ENCODE measurements at regions not wholly inside any gene's neighbourhood (a gene's known extent, or its start where the extent isn't known, plus 50 kb on each side); places are given as distances from the start of the nearest gene placed in this dataset.

DNA sequence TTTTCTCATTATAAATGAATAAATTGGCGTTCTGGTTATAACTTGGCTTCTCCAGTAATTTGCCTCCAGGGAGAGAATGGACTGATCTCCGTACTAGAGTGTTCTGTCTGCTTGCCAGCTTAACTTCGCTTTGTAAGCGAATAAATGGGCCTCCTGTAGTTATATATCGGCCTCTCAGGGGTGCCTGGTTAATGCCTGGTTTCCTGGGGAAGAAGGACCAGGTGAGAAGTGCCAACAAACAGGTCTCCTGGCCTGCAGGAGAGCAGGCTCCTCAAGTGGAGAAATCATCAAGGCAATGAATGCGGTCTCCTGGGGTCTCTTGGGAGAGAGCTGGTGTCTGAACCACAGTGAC lies 107.4 kb upstream of the SERBP1 start:
- H3K27me3 ChIP-seq, result no peaks in the 10 kb centered on the region
- H3K4me3 ChIP-seq, result no peak overlapping the region
- H3K9me3 ChIP-seq, result no peaks in the 10 kb centered on the region
- intact Hi-C loops (cut with DNase I), result loop anchor here (2.0 to 10.0 kb wide), 2 partner anchors 219 to 567 kb away; no protein-coding TSS in a partner anchor
- TF ChIP-seq, protein P1, sequence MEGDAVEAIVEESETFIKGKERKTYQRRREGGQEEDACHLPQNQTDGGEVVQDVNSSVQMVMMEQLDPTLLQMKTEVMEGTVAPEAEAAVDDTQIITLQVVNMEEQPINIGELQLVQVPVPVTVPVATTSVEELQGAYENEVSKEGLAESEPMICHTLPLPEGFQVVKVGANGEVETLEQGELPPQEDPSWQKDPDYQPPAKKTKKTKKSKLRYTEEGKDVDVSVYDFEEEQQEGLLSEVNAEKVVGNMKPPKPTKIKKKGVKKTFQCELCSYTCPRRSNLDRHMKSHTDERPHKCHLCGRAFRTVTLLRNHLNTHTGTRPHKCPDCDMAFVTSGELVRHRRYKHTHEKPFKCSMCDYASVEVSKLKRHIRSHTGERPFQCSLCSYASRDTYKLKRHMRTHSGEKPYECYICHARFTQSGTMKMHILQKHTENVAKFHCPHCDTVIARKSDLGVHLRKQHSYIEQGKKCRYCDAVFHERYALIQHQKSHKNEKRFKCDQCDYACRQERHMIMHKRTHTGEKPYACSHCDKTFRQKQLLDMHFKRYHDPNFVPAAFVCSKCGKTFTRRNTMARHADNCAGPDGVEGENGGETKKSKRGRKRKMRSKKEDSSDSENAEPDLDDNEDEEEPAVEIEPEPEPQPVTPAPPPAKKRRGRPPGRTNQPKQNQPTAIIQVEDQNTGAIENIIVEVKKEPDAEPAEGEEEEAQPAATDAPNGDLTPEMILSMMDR (IDR thresholded peaks at IDR 0.05), result no peak
- H3K4me1 ChIP-seq, result peaks cover 6% of the 10 kb centered on the region
- no peak overlapping the region for H3K27ac ChIP-seq
- no peaks in the 10 kb centered on the region for H3K36me3 ChIP-seq
- no peak for DNase-seq (ENCODE audit: extremely low spot score in 2 of 2)

DNA sequence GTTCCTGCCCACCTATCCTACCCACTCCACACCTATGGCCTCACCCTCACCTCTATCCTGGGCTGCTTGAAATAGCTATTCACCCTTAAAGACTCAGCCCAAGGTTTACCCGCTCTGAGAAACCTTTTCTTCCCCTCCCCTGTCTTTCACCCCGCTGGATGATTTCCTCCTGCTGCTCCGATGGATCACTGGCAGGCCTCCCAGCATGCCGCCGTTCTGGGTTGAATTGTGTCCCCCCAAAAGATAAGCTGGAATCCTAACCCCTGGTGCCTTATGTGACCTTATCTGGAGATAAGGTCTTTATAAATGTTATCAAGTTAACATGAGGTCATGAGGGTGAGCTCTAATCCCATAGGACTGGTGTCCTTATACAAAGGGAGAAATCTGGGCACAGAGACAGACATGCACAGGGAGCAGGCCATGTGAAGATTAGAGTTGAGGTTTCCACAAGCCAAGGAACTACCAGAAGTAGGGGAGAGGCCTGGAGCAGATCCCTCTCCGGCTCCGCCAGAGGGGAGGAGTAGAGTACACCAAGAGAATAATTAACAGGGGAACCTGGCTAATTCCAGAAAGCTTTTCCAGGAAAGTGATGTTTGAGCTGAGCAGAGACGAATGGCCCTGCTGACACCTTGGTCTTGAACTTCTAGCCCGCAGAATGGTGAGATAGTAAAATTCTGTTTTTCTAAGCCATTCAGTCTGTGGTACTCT lies 110.0 kb upstream of the SERBP1 start:
- TF ChIP-seq, protein P1 (IDR thresholded peaks at IDR 0.05), result no peak
- no peak for TF ChIP-seq POLR2A (IDR thresholded peaks at IDR 0.05)
- TF ChIP-seq POLR2AphosphoS5 (IDR thresholded peaks at IDR 0.05; ENCODE audit: insufficient read depth in 1 of 2, low read depth in 1 of 2), result no peak
- intact Hi-C loops (cut with DNase I), result no loop called here
- no peaks in the 10 kb centered on the region for H3K36me3 ChIP-seq
- DNase-seq (ENCODE audit: extremely low spot score in 2 of 2), result no peak
- H3K4me3 ChIP-seq, result no peak overlapping the region
- no peaks in the 10 kb centered on the region for H3K27me3 ChIP-seq
- H3K4me1 ChIP-seq, result peaks cover 6% of the 10 kb centered on the region
- H3K9me3 ChIP-seq, result no peaks in the 10 kb centered on the region
- H3K27ac ChIP-seq, result no peak overlapping the region

DNA sequence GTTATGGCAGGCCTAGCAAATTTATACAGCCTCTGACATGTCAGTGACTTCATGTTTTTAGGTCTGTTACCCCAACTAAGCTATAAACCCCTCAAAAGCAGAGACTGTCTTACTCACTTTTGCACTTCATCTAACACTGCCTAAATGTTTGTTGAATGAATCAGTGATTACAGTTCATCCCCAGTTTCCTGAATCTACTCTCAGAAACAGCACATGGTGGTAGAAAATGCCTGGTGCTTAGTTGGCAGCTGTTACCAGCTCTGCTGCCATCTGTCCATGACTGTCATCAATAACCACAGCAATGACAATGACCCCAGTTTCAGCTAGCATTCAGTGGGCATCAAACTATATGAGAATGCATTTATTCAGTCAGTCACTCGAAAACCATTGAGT lies 110.5 kb upstream of the SERBP1 start:
- TF ChIP-seq, protein P1 (IDR thresholded peaks at IDR 0.05), result no peak
- TF ChIP-seq POLR2A (IDR thresholded peaks at IDR 0.05), result no peak
- TF ChIP-seq POLR2AphosphoS5 (IDR thresholded peaks at IDR 0.05; ENCODE audit: insufficient read depth in 1 of 2, low read depth in 1 of 2), result no peak
- Histone ChIP-seq H3K27ac (no peak overlapping the region), H3K9me3 (no peaks in the 10 kb centered on the region), H3K4me3 (no peak overlapping the region), H3K27me3 (no peaks in the 10 kb centered on the region), H3K36me3 (no peaks in the 10 kb centered on the region), H3K4me1 (peaks cover 4% of the 10 kb centered on the region)
- no peak for DNase-seq (ENCODE audit: extremely low spot score in 2 of 2)
- intact Hi-C loops (cut with DNase I), result no loop called here

DNA sequence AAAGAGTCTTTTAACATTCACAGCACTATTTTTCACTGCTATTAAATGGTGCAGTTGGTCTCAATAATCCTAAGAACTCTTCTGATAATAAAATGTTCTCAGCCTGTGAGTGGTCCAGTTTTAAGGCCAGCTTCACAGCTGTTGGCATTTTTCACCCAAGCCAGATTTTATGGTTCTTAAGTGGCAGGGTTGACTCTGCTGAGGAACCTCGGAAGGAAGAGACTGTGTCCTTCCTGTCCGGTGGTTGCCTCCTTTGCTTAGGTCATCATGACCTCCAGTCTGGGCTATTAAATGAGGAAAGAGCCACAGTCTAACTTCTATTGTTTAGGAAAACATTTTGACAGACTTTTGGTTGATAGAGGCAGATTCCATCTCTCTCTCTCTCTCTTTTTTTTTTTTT lies 112.5 kb upstream of the SERBP1 start:
- DNase-seq (ENCODE audit: extremely low spot score in 2 of 2), result no peak
- no peak overlapping the region for H3K4me3 ChIP-seq
- intact Hi-C loops (cut with DNase I), result no loop called here
- H3K9me3 ChIP-seq, result no peaks in the 10 kb centered on the region
- H3K27me3 ChIP-seq, result no peaks in the 10 kb centered on the region
- no peak overlapping the region for H3K27ac ChIP-seq
- H3K36me3 ChIP-seq, result no peaks in the 10 kb centered on the region
- no peaks in the 10 kb centered on the region for H3K4me1 ChIP-seq
- no peak for TF ChIP-seq POLR2AphosphoS5 (IDR thresholded peaks at IDR 0.05; ENCODE audit: insufficient read depth in 1 of 2, low read depth in 1 of 2)
- TF ChIP-seq, protein P1 (IDR thresholded peaks at IDR 0.05), result no peak
- TF ChIP-seq POLR2A (IDR thresholded peaks at IDR 0.05), result no peak

DNA sequence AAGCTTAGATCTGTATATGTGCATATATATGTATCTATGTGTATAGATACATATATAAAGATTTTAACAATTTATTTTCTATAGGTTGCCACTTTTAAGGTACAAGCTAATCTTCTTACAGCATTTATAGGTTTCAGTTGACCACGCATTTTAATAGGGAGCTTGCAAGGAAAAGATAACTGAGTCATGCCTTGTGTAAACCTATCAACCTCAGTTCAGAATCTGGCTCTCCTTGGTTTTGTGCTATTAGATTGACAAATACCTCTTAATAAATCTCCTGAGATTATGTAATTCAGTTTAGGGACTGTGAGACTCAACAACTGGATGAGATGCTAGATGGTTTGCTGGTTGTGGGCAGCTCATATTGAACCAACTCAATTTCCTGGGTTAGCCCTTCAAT lies 114.7 kb upstream of the SERBP1 start:
- no peak for TF ChIP-seq POLR2AphosphoS5 (IDR thresholded peaks at IDR 0.05; ENCODE audit: insufficient read depth in 1 of 2, low read depth in 1 of 2)
- TF ChIP-seq POLR2A (IDR thresholded peaks at IDR 0.05), result no peak
- H3K27me3 ChIP-seq, result no peaks in the 10 kb centered on the region
- H3K4me3 ChIP-seq, result no peak overlapping the region
- intact Hi-C loops (cut with DNase I), result no loop called here
- H3K27ac ChIP-seq, result no peak overlapping the region
- no peak for DNase-seq (ENCODE audit: extremely low spot score in 2 of 2)
- H3K4me1 ChIP-seq, result no peaks in the 10 kb centered on the region
- no peaks in the 10 kb centered on the region for H3K36me3 ChIP-seq
- no peaks in the 10 kb centered on the region for H3K9me3 ChIP-seq
